Mesothelial cell of epicardium (in vitro differentiated cells): ENCODE measurements at regions not wholly inside any gene's neighbourhood (a gene's known extent, or its start where the extent isn't known, plus 50 kb on each side); places are given as distances from the start of the nearest gene placed in this dataset.

Source experiments
- DNase-seq, 2 experiments: peaks; one replicate each; pipeline ENCODE4 v3.0.0; 2021; ENCODE audit warnings: low spot score in 2 of 2; ENCODE audit not compliant: unreplicated experiment in 2 of 2
- H3K27ac Mint-ChIP-seq: 2 replicates; pipeline ENCODE4 v1.8.0; 2021; ENCODE audit warnings: mixed read lengths
- H3K27me3 Mint-ChIP-seq: 2 replicates; pipeline ENCODE4 v1.8.0; 2021; ENCODE audit warnings: low read depth, mixed read lengths
- H3K36me3 Mint-ChIP-seq: 2 replicates; pipeline ENCODE4 v1.8.0; 2021; ENCODE audit warnings: mixed read lengths
- H3K4me1 Mint-ChIP-seq: 2 replicates; pipeline ENCODE4 v1.8.0; 2021; ENCODE audit warnings: mixed read lengths
- H3K4me3 Mint-ChIP-seq: 2 replicates; pipeline ENCODE4 v1.8.0; 2021; ENCODE audit warnings: mild to moderate bottlenecking, moderate library complexity, mixed read lengths
- H3K9me3 Mint-ChIP-seq: 2 replicates; pipeline ENCODE4 v1.8.0; 2021; ENCODE audit warnings: mixed read lengths
- CTCF ChIP-seq: fragments of 200-600 bp; sonication (generic); IDR thresholded peaks from one replicate; pipeline ENCODE4 v1.5.0; 2021; ENCODE audit warnings: antibody characterized with exemption; ENCODE audit not compliant: unreplicated experiment

GRCh38 chr18:28863396-28863795 lies 686.5 kb upstream of the CDH2 start:
- Mint-ChIP-seq H3K27me3 (no peaks in the 10 kb centered on the region), H3K4me3 (no peak overlapping the region), H3K27ac (no peak overlapping the region), H3K4me1 (peaks cover 10% of the 10 kb centered on the region), H3K9me3 (no peaks in the 10 kb centered on the region), H3K36me3 (no peaks in the 10 kb centered on the region)
- TF ChIP-seq CTCF: no peak
- no peak for DNase-seq

GRCh38 chr18:28858248-28858647 lies 681.3 kb upstream of the CDH2 start:
- no peaks in the 10 kb centered on the region for H3K27me3 Mint-ChIP-seq
- peaks cover 9% of the 10 kb centered on the region for H3K4me1 Mint-ChIP-seq
- H3K4me3 Mint-ChIP-seq: no peak overlapping the region
- no peak overlapping the region for H3K27ac Mint-ChIP-seq
- DNase-seq: no peak
- no peak for TF ChIP-seq CTCF
- H3K36me3 Mint-ChIP-seq: no peaks in the 10 kb centered on the region
- H3K9me3 Mint-ChIP-seq: no peaks in the 10 kb centered on the region

- no peaks in the 10 kb centered on the region for H3K36me3 Mint-ChIP-seq
- DNase-seq: no peak
- no peaks in the 10 kb centered on the region for H3K9me3 Mint-ChIP-seq
- H3K27me3 Mint-ChIP-seq: no peaks in the 10 kb centered on the region
- H3K4me1 Mint-ChIP-seq: peaks cover 5% of the 10 kb centered on the region
- H3K4me3 Mint-ChIP-seq: no peak overlapping the region
- no peak for TF ChIP-seq CTCF
- H3K27ac Mint-ChIP-seq: no peak overlapping the region
These were observed 679.1 kb upstream of the CDH2 start for GRCh38 chr18:28855989-28856388.

GRCh38 chr18:28855524-28855923 lies 678.6 kb upstream of the CDH2 start:
- H3K4me1 Mint-ChIP-seq: peaks cover 5% of the 10 kb centered on the region
- H3K9me3 Mint-ChIP-seq: no peaks in the 10 kb centered on the region
- no peak overlapping the region for H3K27ac Mint-ChIP-seq
- H3K27me3 Mint-ChIP-seq: no peaks in the 10 kb centered on the region
- no peaks in the 10 kb centered on the region for H3K36me3 Mint-ChIP-seq
- DNase-seq: no peak
- no peak overlapping the region for H3K4me3 Mint-ChIP-seq
- no peak for TF ChIP-seq CTCF

- no peaks in the 10 kb centered on the region for H3K27me3 Mint-ChIP-seq
- no peaks in the 10 kb centered on the region for H3K36me3 Mint-ChIP-seq
- H3K4me3 Mint-ChIP-seq: no peak overlapping the region
- H3K27ac Mint-ChIP-seq: no peak overlapping the region
- no peak for TF ChIP-seq CTCF
- no peak for DNase-seq
- peaks cover 5% of the 10 kb centered on the region for H3K4me1 Mint-ChIP-seq
- peaks cover 6% of the 10 kb centered on the region for H3K9me3 Mint-ChIP-seq
These were observed 678.0 kb upstream of the CDH2 start for GRCh38 chr18:28854964-28855363.

- TF ChIP-seq CTCF: no peak
- peaks cover 49% of the 10 kb centered on the region for H3K9me3 Mint-ChIP-seq
- H3K27me3 Mint-ChIP-seq: no peaks in the 10 kb centered on the region
These were observed 670.0 kb upstream of the CDH2 start for GRCh38 chr18:28846958-28847357.

More at GRCh38 chr18:28846958-28847357, 670.0 kb upstream of the CDH2 start:
- H3K4me1 Mint-ChIP-seq: no peaks in the 10 kb centered on the region
- no peak overlapping the region for H3K4me3 Mint-ChIP-seq
- DNase-seq: no peak
- H3K36me3 Mint-ChIP-seq: no peaks in the 10 kb centered on the region
- no peak overlapping the region for H3K27ac Mint-ChIP-seq
